Activated CD4-positive, alpha-beta T cell treated with anti-CD3 and anti-CD28 coated beads for 4 hours (primary cell): ENCODE measurements at regions not wholly inside any gene's neighbourhood (a gene's known extent, or its start where the extent isn't known, plus 50 kb on each side); places are given as distances from the start of the nearest gene placed in this dataset.
"Not testable (repeated sequence)": the region's sequence is repeated elsewhere in the genome, so short reads cannot be mapped to it uniquely, and the experiment has no call there.

ENCODE experiments used
- DNase-seq, 2 donors: peaks; one replicate each; pipeline ENCODE4 v3.0.0-alpha.2; 2020

DNA sequence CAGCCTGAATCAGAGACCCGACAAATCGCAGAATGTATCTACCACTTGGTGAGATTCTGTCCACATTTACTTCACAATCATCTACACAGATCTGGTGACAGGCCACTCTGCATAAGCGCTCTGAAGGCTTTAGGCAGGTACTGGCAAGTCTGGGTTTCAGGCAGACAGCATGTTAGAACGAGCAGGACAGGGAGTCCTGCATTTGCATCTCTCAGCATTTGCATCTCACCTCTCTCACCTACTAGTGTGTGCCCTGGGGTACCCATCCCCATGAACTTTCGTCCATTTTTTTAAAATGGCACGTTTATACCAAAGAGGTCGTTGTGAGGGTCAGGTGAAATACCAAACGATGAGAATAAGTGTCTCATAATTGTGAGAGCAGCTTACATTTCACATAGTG, 108.2 kb downstream of the SPATA31A1 start:
- not testable (repeated sequence) for DNase-seq

DNA sequence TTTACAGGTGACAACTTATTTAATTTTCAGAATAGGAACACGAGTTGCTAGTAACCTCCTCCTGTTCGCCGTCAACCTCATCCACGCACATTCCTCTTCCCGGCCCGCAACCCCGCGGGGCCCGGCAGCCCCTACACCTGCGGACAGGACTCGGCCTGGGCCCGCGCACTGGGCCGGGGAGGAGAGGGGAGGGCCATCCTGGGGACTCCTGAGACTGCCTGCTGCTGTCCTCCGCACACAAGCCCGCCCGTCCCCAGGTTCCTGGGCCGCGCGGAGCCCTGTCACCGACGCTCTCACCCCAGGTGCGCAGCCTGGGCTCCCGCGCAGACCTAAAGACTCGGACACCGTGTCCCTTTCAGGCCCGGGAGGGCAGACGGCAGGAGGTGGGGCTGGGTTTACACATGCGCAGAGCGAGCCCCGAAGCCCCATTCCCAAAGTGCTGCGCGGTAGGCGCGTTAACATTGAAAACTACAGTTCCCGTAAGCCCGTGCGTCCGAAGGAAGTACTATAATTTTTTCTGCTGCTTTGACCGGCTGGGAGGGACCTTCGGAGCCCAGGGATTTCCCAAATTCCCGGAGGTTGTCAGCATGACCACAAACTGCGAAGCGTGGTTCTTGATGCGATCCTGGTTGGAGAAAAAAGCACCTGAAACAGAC, 108.8 kb downstream of the SPATA31A1 start:
- peak; percentile 53 for DNase-seq

DNA sequence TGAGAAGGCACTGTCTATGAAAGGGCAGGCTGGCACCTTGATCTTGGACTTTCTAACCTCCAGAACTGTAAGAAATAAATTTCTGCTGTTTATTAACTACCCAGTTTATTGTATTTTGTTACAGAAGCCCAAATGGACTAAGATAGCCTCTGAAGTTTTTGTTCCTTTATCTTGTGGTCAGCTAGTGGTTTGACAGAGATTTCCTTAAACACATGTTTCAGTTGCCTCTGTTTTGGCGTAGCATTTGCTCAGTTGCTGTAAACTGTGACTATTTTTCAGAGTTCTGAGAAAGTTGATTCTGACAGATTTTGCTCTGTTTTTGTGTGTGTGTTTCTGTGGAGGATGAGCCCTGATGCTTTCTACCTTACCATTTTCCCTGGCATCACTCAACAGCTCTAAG, 119.0 kb downstream of the SPATA31A1 start:
- not testable (repeated sequence) for DNase-seq

DNA sequence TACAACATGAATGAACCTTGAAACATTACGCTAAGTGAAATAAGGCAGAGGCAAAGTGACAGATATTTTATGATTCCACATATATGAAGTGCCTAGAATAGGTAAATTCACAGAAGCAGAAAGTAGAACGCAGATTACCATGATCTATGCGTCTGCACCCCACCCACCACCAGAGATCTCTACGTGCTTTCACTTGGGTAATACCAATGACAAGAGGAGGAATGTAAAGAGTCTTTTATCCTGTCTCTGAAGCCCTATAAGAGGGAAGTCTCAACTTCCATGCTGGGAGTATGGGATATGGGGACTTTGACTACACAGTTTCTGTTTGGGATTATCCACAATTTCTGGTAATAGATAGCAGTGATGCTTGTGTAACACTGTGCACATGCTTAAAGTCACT, 127.6 kb downstream of the SPATA31A1 start:
- not testable (repeated sequence) for DNase-seq

DNA sequence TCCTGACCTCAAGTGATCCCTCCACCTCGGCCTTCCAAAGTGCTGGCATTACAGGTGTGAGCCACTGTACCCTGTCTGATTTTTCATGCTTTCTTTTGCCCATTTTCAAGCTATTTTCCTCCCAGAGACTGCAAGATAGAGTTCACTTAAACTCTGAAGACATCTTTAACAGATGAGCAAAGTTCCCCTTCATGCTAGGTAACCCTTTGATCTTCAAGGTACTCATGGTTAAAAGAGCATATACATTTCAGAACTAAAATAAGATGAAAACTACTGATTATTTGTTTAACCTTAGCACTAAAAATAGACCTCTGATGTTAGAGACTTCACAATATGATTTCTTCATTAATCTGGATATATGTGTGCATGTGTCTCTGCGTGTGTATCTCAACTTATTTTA, 128.4 kb downstream of the SPATA31A1 start:
- not testable (repeated sequence) for DNase-seq

DNA sequence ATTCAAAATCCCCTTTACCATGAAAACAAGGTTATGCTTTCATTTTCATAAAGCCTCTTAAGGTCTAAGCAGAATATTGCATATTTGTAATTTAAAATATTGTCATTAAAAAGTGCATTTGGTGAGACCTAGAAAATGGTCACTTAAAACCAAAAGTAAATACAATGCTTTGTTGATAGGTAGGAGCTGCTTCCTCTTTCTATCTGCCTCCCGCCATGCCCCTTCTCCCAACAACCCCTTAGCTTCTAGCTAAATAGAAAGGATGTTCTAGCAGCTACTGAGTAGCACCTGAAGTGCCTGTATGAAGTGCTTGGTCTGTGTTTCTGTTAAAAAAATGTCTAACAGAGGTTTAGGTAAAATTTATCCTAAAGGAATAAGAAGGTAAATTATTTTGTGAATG, 128.8 kb downstream of the SPATA31A1 start:
- DNase-seq: not testable (repeated sequence)

DNA sequence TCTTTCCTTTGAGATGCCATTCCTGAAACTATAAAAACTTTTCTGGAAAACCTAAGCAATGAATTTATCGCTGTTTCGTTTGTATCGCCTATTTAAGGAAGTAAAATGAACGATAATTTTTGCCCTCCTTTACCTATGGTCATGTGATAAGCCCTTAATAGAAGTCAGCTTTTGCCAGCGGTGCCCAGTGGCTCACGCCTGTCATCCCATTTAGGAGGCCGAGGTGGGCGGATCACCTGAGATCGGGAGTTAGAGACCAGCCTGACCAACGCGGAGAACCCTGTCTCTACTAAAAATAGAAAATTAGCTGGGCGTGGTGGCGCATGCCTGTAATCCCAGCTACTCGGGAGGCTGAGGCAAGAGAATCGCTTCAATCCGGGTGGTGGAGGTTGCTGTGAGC, 132.0 kb downstream of the SPATA31A1 start:
- not testable (repeated sequence) for DNase-seq

DNA sequence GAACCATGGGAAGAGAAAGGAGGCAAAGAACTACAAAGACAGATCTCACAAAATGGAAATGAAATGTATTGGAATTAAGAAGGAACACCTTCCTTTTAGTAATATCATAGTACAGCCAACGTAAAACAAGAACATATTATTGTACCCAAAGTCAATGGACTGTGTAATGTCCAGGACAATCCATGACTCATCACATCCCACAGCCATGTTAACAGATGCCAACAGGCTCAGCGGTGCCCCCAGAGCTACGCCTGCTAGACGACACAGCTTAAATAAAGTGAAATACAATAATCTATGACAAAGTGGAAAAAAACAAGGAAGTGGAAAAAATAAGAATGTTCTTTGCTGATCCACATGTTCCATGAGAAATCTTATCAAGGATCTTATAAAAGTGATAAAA, 140.8 kb downstream of the SPATA31A1 start:
- DNase-seq: not testable (repeated sequence)

DNA sequence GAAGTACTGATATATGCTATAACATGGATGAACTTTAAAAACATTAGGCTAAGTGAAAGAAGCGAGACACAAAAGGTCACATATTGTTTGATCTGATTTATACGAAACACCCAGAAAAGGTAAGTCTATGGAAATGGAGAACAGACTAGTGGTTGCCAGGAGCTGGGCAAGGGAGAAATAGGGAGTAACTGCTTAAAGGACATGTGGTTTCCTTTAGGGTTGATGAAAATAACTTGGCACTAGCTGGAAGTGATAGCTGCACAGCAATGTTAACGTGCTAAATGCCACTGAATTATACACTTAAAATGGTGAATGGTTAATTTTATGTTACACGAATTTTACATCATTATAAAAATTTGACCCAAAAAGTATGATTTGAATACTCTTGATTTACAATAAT, 147.7 kb downstream of the SPATA31A1 start:
- DNase-seq: not testable (repeated sequence)

DNA sequence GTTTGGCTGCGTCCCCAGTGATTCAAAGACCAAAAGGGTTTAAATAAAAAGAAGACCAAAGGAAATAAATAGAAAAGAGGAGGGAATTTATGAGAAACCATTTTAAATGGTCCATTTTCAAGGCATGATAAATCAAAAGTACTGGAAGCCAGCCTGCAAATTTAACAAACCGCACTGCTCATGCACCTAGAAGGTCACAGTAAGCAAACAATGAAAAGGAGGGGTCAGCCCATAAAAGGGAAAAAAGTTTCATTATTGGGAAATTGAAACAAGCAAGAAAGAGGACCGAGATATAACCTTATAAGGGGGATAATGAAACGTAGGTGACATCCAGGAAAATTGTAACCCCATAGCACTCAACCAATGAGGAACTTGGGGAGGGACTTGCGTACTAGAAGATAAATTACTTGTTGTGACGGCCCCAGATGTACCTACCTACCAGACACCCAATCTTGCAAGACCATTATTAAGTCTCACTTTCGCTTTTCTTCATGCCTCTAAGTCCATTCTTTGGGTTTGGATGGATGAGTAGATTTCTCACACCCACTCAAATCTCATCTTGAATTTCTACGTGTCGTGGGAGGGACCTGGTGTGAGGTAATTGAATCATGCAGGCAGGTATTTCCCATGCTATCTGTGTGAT, 172.0 kb downstream of the SPATA31A1 start:
- DNase-seq: not testable (repeated sequence)

DNA sequence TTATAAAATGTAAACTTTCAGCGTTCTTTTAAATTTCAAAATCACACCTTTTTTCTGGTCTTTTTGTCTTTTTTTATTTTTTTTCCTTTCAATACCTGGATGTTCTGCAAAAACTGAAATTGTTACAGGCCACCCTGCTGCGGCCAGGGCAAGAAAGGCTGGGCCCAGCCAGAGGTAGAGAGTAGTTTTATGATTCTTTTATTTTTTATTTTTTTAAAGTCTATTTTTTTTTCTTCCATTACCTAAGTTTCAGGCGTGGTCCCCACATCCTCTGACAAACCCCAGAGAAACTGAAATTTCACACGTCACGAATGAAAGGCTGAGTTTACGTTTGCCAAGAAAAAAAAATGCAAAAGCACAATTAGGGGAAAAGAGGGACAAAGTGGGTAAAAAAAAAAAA, 177.1 kb downstream of the SPATA31A1 start:
- DNase-seq: not testable (repeated sequence)

DNA sequence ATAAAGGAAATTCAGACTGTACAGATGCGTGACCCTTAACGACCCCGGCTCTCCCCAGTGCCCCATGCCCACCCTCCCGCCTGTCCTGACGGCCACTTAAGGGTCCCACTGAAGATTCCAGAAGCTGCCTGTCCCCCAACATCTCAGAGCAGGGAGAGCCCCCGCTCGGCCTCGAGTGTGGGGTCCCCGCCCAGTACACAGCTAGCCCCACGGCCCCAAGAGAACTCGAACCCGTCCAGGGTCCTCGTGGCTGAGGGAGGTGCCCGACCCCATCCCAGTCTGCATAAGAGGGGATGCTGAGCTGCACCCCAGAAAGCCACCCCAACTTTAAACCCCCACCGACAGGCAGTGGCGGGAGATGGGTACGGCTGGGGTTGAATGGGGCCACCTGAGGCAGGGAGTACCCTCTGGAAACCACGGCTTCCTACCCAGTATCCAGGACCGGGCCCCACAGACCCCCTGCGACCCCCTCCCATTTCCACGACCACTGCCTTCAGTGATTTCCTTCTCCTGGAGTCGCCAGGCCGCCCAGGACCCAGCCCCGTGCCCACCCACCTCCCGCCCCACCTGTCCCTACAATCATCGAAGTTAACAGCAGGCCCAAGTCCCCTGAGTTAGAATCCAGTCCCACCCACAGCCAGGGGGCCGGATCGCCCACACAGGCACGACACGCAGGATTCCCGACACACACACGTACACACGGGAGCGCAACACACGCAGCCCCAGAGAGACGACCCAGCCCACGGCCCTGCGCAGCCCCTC, 177.7 kb downstream of the SPATA31A1 start:
- not testable (repeated sequence) for DNase-seq

DNA sequence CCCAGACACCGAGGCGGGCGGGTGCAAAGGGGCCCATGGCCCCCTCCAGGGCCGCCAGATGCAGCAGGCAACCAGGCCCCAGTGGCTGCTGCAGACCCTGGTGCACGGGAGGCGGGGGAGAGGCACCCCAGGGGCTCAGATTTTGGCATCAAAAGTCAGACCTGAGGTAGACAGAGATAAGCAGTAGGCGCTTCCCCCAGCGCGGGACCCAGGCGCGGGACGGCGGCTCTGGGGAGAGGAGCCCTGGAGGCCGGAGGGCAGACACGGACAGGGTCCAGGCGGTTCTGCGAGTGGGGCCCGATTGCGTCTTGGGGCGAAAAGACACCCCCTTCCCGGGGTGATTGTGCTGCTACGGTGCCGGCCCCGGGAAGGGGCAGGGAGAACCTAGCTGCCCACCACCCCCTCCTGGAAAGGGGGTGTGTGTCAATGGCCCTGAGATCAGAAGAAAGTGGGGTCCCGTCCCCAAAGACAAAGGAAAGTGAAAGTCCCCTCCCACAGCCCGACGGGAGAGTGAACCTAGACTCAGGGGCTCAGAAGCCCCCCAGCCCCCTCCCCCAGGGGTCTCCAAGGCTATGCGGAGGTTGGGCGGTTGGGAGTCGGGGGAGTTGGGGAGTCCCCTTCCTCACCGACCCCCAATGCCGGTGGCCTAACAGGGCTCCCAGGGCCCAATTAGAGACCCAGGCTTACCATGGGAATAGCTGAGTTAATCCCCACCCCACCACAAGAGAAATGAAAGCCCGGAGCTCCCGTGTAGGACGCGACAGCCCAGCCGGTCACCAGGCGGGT, 178.5 kb downstream of the SPATA31A1 start:
- not testable (repeated sequence) for DNase-seq

DNA sequence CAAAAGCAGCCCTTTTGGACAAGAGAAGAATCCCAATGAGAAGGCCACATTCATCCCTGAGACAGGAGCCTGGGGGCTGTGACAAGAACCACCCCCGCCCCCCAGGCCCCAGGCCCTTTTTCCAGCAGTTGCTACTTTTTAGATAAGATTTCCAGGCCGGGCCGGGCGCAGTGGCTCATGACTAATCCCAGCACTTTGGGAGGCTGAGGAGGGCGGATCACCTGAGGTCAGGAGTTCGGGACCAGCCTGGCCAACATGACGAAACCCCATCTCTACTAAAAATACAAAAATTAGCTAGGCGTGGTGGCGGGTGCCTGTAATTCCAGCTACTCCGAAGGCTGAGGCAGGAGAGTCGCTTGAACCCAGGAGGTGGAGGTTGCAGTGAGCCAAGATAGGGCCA, 179.4 kb downstream of the SPATA31A1 start:
- not testable (repeated sequence) for DNase-seq

DNA sequence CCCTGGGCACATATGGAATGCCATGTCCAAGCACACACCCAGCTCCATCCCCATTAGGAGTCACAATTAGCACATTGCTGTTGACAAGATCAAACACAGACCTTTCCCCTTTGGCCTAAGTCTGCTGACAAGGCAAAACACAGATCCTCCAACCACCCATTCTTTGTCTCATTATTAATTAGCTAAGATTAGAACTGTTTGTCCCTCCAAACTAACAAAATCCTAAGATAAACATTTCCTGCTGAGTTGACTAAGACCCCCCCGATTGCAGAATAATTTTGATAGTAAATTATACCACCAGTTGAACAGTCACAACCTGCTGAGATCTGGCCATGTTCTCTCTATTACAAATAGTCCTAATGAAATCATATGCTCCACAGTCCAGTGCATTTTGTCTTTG, 186.7 kb downstream of the SPATA31A1 start:
- not testable (repeated sequence) for DNase-seq

DNA sequence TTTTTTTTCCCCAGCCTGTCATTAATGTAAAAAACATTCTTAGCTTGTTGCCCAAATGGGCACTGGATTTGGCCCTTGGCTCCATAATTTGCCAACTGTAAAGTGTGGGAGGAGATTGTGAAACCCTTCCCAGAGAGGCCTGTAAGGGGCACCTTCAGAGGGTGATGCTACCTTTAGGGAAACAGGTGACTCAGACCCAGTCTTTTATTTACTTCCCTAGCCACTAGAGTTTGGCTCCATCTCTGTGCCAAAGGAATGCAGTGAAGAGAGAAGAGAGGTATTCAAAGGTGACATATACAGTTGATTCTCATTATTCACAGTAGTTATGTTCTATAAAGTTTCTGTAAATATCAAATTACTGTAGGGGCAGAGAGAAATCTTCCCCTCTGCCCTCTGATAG, 189.6 kb downstream of the SPATA31A1 start:
- DNase-seq: not testable (repeated sequence)

DNA sequence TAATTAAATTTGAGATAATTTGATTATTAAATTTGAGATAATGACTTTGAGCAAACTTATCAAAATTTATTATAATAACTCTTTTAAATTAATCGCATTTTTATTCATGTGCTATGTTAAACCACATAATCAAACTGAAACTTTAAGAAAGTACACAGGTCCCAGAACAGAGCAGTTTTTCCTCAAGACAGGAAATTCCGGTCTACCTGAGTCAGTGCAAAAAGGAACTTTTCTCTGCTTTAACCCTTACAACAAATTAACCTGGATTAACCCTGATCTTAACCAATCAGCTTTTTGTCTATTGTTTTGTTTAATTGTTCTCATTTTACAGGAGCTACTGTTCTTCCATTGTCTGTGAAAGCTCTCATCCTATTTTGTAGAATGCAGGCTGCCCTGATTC, 195.1 kb downstream of the SPATA31A1 start:
- not testable (repeated sequence) for DNase-seq

DNA sequence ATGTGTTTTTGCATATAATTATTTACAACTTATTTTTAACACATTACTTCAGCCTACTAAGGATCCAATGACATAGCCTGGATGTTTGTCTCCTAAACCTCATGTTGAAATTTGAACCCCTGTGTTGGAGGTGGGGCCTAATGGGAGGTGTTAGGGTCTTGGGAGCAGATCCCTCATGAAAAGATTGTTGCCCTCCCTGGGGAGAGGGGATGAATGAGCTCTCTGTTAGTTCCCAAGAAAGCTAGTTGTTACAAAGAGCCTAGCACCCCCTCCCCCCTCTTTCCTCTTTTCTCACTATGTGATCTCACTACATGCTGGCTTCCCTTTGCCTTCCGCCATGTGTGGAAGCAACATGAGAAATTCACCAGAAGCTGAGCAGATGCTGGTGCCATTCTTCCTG, 196.1 kb downstream of the SPATA31A1 start:
- not testable (repeated sequence) for DNase-seq

DNA sequence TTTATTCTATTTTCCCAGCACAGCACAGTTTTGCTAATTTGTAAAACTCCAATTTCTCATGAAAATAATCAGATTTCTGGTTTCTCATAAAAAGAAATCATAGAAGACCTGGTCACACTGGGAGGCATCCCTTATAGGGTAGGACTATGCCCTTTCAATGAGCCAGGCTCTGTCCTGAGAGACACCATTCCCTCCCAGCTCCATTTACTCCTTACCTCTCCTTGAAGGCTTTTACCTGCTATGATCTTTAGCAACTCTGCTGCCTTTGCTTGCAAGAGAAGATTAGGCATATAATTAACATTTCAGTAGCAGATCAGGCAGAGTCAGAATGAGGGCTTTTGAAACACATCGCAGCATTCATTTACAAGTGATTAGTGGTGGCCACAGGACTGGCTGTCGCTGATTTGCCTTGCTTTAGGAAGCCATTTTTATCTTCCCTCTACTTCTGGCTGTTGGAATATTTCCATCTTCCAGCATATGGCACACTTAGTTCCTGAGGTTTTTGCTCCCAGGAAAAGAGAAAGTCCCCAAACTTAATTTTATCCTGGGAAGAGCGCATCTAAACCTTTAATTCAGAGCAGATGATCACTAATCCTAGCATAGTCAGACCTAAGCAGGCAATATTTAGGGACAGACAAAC, 196.9 kb downstream of the SPATA31A1 start:
- DNase-seq: not testable (repeated sequence)

DNA sequence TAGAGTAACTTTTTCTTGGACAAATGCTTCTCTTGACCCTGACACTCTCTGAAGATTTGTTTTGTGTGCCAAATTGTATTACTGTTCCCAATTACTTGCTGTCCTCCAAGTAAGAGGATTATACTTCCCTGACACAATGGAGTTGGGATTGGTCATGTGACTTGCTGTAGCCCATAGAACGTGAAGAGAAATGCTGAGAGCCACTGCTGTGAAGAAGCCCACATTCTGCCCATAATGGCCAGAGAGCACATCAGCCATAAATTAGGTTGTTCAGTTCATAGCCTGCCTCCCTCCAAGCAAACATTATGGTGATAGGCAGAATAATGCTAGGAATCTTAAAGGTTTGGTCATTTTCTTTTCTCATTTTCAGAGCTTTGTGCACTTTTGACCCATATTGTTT, 198.9 kb downstream of the SPATA31A1 start:
- DNase-seq: not testable (repeated sequence)

DNA sequence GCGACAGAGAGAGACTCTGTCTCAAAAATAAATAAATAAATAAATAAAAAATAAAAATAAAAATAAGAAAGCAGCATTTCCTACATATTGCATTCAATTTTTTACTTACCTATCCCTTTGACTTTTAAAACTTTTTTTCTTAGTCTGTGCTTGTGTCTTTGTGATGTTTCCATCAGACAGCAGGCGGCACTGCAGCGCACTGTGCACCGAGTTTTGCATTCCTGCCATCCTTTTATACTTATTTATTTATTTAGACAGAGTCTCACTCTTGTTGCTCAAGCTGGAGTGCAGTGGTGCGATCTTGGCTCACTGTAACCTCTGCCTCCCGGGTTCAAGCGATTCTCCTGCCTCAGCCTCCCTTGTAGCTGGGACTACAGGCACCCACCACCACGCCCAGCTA, 203.9 kb downstream of the SPATA31A1 start:
- DNase-seq: peak in 1 of 2 donors; percentile 7

DNA sequence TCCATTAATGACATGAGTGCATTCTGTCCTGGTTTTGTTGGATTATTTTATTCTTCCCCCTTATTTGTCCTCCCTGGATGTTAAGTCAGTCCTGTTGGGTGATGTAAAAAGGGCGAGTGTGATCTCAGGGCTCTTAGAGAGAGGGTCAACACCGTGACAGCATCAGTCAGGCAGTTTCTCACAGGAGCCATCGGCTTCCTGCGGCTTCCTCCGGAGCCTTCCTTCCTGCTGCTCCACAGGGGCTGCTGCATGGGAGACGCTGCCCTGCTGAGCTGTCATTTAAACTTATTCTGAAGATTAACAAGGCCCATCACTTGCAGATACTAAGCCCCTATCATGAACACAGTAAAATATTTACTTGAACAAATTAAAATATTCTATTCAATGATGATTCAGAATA, 211.3 kb downstream of the SPATA31A1 start:
- DNase-seq: not testable (repeated sequence)
